Spleen (tissue), 7 donors: ENCODE measurements at regions not wholly inside any gene's neighbourhood (a gene's known extent, or its start where the extent isn't known, plus 50 kb on each side); places are given as distances from the start of the nearest gene placed in this dataset.

Source experiments
- CTCF ChIP-seq, 11 experiments: fragments of 200-600 bp in 7 of 11; fragments of 450-650 bp in 4 of 11; sonication (generic) in 4 of 11; IDR thresholded peaks in 8 of 11; conservative IDR thresholded peaks in 3 of 11; 1 replicate in 7 of 11; 2 replicates in 4 of 11; pipeline versions ENCODE4 v1.4.0 to v1.8.0; 2016 to 2021; ENCODE audit warnings: antibody characterized with exemption in 11 of 11, inconsistent platforms in 4 of 11, mild to moderate bottlenecking in 1 of 11
- POLR2A ChIP-seq, 3 donors: fragments of 450-650 bp; IDR thresholded peaks; one replicate each; pipeline ENCODE4 v1.5.1; 2017; ENCODE audit warnings: antibody characterized with exemption in 3 of 3, mild to moderate bottlenecking in 1 of 3
- POLR2AphosphoS5 ChIP-seq, 3 donors: sonication (generic); formaldehyde crosslinking; IDR thresholded peaks; one replicate each; pipeline ENCODE4 v1.5.1; 2017; ENCODE audit warnings: antibody characterized with exemption in 3 of 3
- donor health status: DM: no; HTN: no; CAD: no; lungs with moderate emphysema.
- donor health status: DM: no; HTN: no; CAD: no.
- donor health status: DM: no; HTN: no; CAD: no.

GRCh38 chr6:139448998-139449610 is 74.7 kb upstream of the CITED2 start:
- no peak for TF ChIP-seq CTCF (IDR thresholded peaks at IDR 0.05 in 8 of 11, conservative IDR thresholded peaks at IDR 0.05 in 3 of 11)
- no peak for TF ChIP-seq POLR2A (IDR thresholded peaks at IDR 0.05)
- no peak for TF ChIP-seq POLR2AphosphoS5 (IDR thresholded peaks at IDR 0.05)
